ENCODE measurements at regions not wholly inside any gene's neighbourhood (a gene's known extent, or its start where the extent isn't known, plus 50 kb on each side); places are given as distances from the start of the nearest gene placed in this dataset.

DNA sequence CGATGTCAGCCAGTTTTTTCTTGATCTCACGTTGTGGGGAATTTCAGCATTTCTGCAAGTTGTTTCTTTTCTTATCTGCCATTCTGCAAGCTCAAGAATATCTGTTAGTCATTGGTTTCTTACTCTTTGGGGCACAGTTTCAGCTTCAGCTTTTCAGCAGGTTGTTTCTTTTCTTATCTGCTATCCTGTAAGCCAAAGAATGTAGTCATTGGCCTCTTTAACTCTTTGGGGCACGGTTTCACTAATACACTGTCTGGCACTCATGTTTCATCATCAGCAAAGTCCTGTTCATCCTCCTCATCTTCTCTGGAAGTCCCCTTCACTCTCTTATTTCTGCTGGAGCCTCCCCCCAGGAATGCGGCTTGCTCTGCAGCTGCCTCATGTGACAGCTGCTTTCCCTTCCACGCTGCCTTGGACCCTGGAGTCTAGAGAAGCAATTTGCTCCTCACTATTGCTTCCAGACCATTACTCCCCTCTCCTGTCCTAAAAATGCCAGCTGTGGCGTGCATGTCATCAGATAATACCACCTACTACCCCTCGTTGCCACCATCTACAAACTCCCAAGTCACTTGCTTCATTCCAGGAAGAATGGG is 67.0 kb upstream of the CACNA1E start:
- H3K9ac ChIP-seq (ENCODE audit: low read length), result no peak overlapping the region
- no peaks in the 10 kb centered on the region for H3K36me3 ChIP-seq (ENCODE audit: control insufficient read depth in 1 of 2, insufficient read depth in 2 of 2, low read length in 2 of 2)
- H3K4me1 ChIP-seq (ENCODE audit: control insufficient read depth in 1 of 2, insufficient read depth in 2 of 2, low read length in 2 of 2), result no peaks in the 10 kb centered on the region
- H3K27me3 ChIP-seq (ENCODE audit: insufficient read depth, low read length), result no peaks in the 10 kb centered on the region
- H3K9me3 ChIP-seq (ENCODE audit: control insufficient read depth in 1 of 2, insufficient read depth in 1 of 2, low read depth in 1 of 2, low read length in 2 of 2), result no peaks in the 10 kb centered on the region
- H3K4me3 ChIP-seq (replicated peaks in 1 of 2; ENCODE audit: low read depth in 1 of 2, low read length in 2 of 2), result no peak overlapping the region
- H3K9me2 ChIP-seq (ENCODE audit: insufficient read depth), result no peaks in the 10 kb centered on the region
- RAD21 ChIA-PET (ENCODE audit: low non-redundant PET in 1 of 2, low total read pairs in 2 of 2, uncharacterized antibody in 2 of 2, unreplicated experiment in 2 of 2), result no interaction called here
- BruUV-seq (replicated peaks), result no TSS peak
- TF ChIP-seq SRF (IDR thresholded peaks at IDR 0.05; ENCODE audit: low read depth) (no peak), EGR1 (IDR thresholded peaks at IDR 0.05; ENCODE audit: low read depth) (no peak), FOSL1 (IDR thresholded peaks at IDR 0.05; ENCODE audit: low read depth) (no peak), YY1 (IDR thresholded peaks at IDR 0.05; ENCODE audit: extremely low read depth, insufficient replicate concordance, low read depth, low read length) (no peak), POLR2A (IDR thresholded peaks at IDR 0.05; ENCODE audit: borderline replicate concordance, extremely low read depth, insufficient read depth, insufficient read length) (no peak), ELF1 (IDR thresholded peaks at IDR 0.05; ENCODE audit: borderline replicate concordance, low read depth) (no peak), CBX3 (IDR thresholded peaks at IDR 0.05; ENCODE audit: low read depth) (no peak), JUND (IDR thresholded peaks at IDR 0.05) (no peak), SP1 (IDR thresholded peaks at IDR 0.05; ENCODE audit: low read depth) (no peak), RAD21 (IDR thresholded peaks at IDR 0.05; ENCODE audit: low read depth) (no peak), POLR2AphosphoS5 (IDR thresholded peaks at IDR 0.05; ENCODE audit: low read depth, low read length) (no peak), EZH2 (IDR thresholded peaks at IDR 0.05) (no peak)
- TF ChIP-seq, protein P1, sequence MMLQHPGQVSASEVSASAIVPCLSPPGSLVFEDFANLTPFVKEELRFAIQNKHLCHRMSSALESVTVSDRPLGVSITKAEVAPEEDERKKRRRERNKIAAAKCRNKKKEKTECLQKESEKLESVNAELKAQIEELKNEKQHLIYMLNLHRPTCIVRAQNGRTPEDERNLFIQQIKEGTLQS (IDR thresholded peaks at IDR 0.05), result no peak
- TF ChIP-seq, protein P2, sequence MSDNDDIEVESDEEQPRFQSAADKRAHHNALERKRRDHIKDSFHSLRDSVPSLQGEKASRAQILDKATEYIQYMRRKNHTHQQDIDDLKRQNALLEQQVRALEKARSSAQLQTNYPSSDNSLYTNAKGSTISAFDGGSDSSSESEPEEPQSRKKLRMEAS (IDR thresholded peaks at IDR 0.05), result no peak
- TF ChIP-seq, protein P3, sequence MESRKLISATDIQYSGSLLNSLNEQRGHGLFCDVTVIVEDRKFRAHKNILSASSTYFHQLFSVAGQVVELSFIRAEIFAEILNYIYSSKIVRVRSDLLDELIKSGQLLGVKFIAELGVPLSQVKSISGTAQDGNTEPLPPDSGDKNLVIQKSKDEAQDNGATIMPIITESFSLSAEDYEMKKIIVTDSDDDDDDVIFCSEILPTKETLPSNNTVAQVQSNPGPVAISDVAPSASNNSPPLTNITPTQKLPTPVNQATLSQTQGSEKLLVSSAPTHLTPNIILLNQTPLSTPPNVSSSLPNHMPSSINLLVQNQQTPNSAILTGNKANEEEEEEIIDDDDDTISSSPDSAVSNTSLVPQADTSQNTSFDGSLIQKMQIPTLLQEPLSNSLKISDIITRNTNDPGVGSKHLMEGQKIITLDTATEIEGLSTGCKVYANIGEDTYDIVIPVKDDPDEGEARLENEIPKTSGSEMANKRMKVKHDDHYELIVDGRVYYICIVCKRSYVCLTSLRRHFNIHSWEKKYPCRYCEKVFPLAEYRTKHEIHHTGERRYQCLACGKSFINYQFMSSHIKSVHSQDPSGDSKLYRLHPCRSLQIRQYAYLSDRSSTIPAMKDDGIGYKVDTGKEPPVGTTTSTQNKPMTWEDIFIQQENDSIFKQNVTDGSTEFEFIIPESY (IDR thresholded peaks at IDR 0.05; ENCODE audit: extremely low read depth, insufficient replicate concordance, low read length), result no peak
- TF ChIP-seq, protein P4, sequence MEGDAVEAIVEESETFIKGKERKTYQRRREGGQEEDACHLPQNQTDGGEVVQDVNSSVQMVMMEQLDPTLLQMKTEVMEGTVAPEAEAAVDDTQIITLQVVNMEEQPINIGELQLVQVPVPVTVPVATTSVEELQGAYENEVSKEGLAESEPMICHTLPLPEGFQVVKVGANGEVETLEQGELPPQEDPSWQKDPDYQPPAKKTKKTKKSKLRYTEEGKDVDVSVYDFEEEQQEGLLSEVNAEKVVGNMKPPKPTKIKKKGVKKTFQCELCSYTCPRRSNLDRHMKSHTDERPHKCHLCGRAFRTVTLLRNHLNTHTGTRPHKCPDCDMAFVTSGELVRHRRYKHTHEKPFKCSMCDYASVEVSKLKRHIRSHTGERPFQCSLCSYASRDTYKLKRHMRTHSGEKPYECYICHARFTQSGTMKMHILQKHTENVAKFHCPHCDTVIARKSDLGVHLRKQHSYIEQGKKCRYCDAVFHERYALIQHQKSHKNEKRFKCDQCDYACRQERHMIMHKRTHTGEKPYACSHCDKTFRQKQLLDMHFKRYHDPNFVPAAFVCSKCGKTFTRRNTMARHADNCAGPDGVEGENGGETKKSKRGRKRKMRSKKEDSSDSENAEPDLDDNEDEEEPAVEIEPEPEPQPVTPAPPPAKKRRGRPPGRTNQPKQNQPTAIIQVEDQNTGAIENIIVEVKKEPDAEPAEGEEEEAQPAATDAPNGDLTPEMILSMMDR (IDR thresholded peaks at IDR 0.05 in 2 of 3, conservative IDR thresholded peaks at IDR 0.05 in 1 of 3; ENCODE audit: borderline replicate concordance in 1 of 3, insufficient read depth in 1 of 3, low read depth in 2 of 3, low read length in 2 of 3), result no peak
- no peaks in the 10 kb centered on the region for H4K20me1 ChIP-seq (ENCODE audit: insufficient read depth)
- no peaks in the 10 kb centered on the region for H3K79me2 ChIP-seq (ENCODE audit: insufficient read depth, low read length)
- intact Hi-C loops (cut with micrococcal nuclease), result no loop called here
- H3K27ac ChIP-seq (ENCODE audit: low read depth, low read length), result no peak overlapping the region
- ATAC-seq, result no peak
- POLR2A ChIA-PET, result no interaction called here
- DNase-seq (ENCODE audit: low read depth, low spot score), result no peak
- no peak overlapping the region for H2AFZ ChIP-seq (ENCODE audit: low read depth, low read length, poor library complexity, severe bottlenecking)
- CTCF ChIA-PET, result no interaction called here
- no peak overlapping the region for H3K4me2 ChIP-seq (ENCODE audit: low read length)
